AG10803 (cell line): ENCODE measurements at regions not wholly inside any gene's neighbourhood (a gene's known extent, or its start where the extent isn't known, plus 50 kb on each side); places are given as distances from the start of the nearest gene placed in this dataset.

ENCODE experiments used
- DNase-seq: peaks from one replicate; pipeline ENCODE4 v3.0.0; 2010; ENCODE audit warnings: low read depth
- H3K4me3 ChIP-seq: 2 replicates; pipeline ENCODE4 v1.5.1; 2011; ENCODE audit warnings: mild to moderate bottlenecking, low read length, control low read depth
- CTCF ChIP-seq: conservative IDR thresholded peaks from 2 replicates; pipeline ENCODE4 v1.5.1; 2011; ENCODE audit warnings: mild to moderate bottlenecking, low read length, control low read depth, inconsistent platforms

- DNase-seq: no peak
- no peak for TF ChIP-seq CTCF
- no peak overlapping the region for H3K4me3 ChIP-seq
Measured at GRCh38 chr14:66311058-66311457, 175.1 kb upstream of the CCDC196 start.

GRCh38 chr14:66311990-66312389 is 174.2 kb upstream of the CCDC196 start:
- no peak for DNase-seq
- no peak for TF ChIP-seq CTCF
- no peak overlapping the region for H3K4me3 ChIP-seq

GRCh38 chr14:66312451-66312850 is 173.7 kb upstream of the CCDC196 start:
- H3K4me3 ChIP-seq: no peak overlapping the region
- no peak for DNase-seq
- TF ChIP-seq CTCF: no peak

- H3K4me3 ChIP-seq: no peak overlapping the region
- no peak for DNase-seq
- no peak for TF ChIP-seq CTCF
Measured at GRCh38 chr14:66315098-66315497, 171.1 kb upstream of the CCDC196 start.

- TF ChIP-seq CTCF: no peak
- DNase-seq: no peak
- H3K4me3 ChIP-seq: no peak overlapping the region
Measured at GRCh38 chr14:66315548-66315947, 170.6 kb upstream of the CCDC196 start.

- no peak overlapping the region for H3K4me3 ChIP-seq
- DNase-seq: no peak
- no peak for TF ChIP-seq CTCF
Measured at GRCh38 chr14:66322564-66322963, 163.6 kb upstream of the CCDC196 start.

- no peak overlapping the region for H3K4me3 ChIP-seq
- no peak for DNase-seq
- no peak for TF ChIP-seq CTCF
Measured at GRCh38 chr14:66330228-66330627, 155.9 kb upstream of the CCDC196 start.
